ENCODE measurements at regions not wholly inside any gene's neighbourhood (a gene's known extent, or its start where the extent isn't known, plus 50 kb on each side); places are given as distances from the start of the nearest gene placed in this dataset.

DNA sequence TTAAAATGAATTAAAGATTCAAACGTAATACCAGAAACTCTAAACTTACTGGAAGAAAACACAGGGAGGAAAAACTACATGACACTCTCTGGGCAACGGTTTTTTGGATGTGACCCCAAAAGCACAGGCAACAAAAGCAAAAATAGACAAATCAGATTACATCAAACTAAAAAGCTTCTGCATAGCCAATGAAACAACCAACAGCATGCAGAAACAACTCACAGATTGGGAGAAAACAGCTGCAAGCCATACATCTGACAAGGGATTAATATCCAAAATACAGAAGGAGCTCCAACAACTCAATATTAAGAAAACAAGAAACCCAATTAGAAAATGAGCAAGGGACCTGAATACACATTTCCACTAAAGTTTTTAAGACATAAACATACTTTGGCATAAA, 69.2 kb upstream of the ALOX12 start:
- TF ChIP-seq RXRA (IDR thresholded peaks at IDR 0.05; ENCODE audit: insufficient read depth, low read depth, low read length) (no peak), KDM4A (IDR thresholded peaks at IDR 0.05; ENCODE audit: low read depth, low read length, severe bottlenecking) (no peak), EP300 (IDR thresholded peaks at IDR 0.05; ENCODE audit: borderline replicate concordance in 1 of 2, low read depth in 2 of 2, low read length in 2 of 2) (no peak), KDM1A (IDR thresholded peaks at IDR 0.05; ENCODE audit: borderline replicate concordance, low read length) (no peak), CTCF (IDR thresholded peaks at IDR 0.05; ENCODE audit: control extremely low read depth in 1 of 3, insufficient read depth in 1 of 3, low read depth in 1 of 3, low read length in 3 of 3) (no peak)
- TF ChIP-seq, protein P1, sequence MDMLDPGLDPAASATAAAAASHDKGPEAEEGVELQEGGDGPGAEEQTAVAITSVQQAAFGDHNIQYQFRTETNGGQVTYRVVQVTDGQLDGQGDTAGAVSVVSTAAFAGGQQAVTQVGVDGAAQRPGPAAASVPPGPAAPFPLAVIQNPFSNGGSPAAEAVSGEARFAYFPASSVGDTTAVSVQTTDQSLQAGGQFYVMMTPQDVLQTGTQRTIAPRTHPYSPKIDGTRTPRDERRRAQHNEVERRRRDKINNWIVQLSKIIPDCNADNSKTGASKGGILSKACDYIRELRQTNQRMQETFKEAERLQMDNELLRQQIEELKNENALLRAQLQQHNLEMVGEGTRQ (IDR thresholded peaks at IDR 0.05; ENCODE audit: low read length), result no peak
